ENCODE measurements at regions not wholly inside any gene's neighbourhood (a gene's known extent, or its start where the extent isn't known, plus 50 kb on each side); places are given as distances from the start of the nearest gene placed in this dataset.

DNA sequence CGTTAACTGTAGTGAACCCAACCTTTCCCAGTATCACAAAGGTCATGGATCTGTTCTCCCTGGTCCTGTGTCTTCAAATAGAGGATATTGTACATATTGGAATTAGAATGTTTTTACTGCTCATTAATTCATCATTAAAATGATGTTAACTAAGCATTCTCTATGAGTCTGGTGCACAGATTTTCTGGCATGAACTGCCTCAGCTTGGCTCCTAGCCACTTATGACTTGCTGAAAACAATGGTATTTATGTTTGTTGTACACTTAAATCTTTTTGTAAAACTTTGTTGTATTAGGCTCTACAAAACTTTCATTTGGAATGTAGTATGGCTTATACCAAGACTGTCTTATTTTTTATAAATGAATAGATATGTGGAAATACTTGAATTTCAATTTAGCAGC is 329.4 kb downstream of the TFEC start:
- DNase-seq (ENCODE audit: low read depth in 2 of 2), result no peak
- no peak overlapping the region for H3K4me3 ChIP-seq (replicated peaks in 1 of 2; ENCODE audit: low read depth in 2 of 2, low read length in 2 of 2)
- no peak for TF ChIP-seq CTCF (IDR thresholded peaks at IDR 0.05; ENCODE audit: low read depth, low read length)

DNA sequence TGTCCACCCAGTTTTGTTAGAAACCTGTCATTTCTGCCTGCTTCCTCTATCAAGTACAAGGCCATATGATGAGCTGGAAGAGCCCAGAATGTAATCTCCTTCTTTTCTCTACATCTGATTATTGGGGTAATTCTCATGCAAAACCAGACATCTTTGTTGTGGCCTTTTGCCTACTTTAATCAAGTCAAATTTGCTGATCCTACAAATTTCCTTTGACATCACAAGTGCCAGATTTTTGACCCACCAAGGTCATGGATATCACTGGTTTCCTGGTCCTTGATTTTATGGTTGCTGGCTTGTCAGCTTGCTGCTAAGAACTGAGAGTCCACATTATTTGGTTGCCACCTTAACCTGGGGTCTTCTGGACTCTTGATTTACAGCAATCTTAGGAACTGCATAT is 336.1 kb downstream of the TFEC start:
- TF ChIP-seq CTCF (IDR thresholded peaks at IDR 0.05; ENCODE audit: low read depth, low read length), result no peak

GRCh38 chr7:115693779-115694178 is 336.8 kb downstream of the TFEC start:
- no peak for DNase-seq (ENCODE audit: low read depth in 2 of 2)
- TF ChIP-seq CTCF (IDR thresholded peaks at IDR 0.05; ENCODE audit: low read depth, low read length), result no peak

More for the DNA sequence above, 336.1 kb downstream of the TFEC start:
- no peak overlapping the region for H3K4me3 ChIP-seq (replicated peaks in 1 of 2; ENCODE audit: low read depth in 2 of 2, low read length in 2 of 2)
- DNase-seq (ENCODE audit: low read depth in 2 of 2), result no peak

DNA sequence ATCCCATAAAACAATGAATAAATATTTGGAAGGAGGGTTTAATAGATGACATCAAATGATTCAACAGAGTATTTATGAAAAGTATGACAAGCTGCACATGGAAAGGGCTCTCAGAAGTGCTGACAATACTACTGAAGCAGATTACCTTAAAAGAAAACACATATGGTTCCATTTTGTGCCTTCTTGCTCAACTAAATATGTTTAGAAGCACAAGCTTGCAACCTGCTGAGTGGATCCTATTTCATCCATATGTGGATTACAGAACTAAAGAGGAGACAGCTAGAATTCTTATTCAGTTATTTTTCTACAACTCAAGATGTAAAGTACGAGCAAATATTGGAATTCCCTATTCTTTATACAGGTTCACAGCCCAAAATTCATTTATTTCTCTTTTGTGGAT is 340.6 kb downstream of the TFEC start:
- no peak for TF ChIP-seq CTCF (IDR thresholded peaks at IDR 0.05; ENCODE audit: low read depth, low read length)
- DNase-seq (ENCODE audit: low read depth in 2 of 2), result no peak
- H3K4me3 ChIP-seq (replicated peaks in 1 of 2; ENCODE audit: low read depth in 2 of 2, low read length in 2 of 2), result no peak overlapping the region

More at GRCh38 chr7:115693779-115694178, 336.8 kb downstream of the TFEC start:
- H3K4me3 ChIP-seq (replicated peaks in 1 of 2; ENCODE audit: low read depth in 2 of 2, low read length in 2 of 2), result no peak overlapping the region

DNA sequence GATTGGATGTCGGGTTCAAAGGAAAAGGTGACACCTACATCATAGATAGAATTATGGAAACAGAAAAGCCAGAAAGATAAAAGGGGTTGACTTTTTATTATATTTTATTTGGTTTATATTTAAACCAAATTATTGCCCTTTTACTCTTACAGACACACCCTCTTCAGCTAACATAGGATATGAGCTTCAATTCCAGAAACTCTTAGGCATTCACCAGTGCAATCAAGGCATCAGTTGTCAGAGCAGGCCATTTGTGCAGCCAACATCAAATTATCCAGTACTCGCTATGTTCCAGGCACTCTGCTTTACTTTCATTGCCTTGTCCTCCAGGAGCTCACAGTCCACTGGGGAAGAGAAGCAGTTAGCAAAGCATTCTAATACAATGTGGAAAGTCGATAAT is 347.5 kb downstream of the TFEC start:
- no peak for TF ChIP-seq CTCF (IDR thresholded peaks at IDR 0.05; ENCODE audit: low read depth, low read length)
- DNase-seq (ENCODE audit: low read depth in 2 of 2), result no peak

DNA sequence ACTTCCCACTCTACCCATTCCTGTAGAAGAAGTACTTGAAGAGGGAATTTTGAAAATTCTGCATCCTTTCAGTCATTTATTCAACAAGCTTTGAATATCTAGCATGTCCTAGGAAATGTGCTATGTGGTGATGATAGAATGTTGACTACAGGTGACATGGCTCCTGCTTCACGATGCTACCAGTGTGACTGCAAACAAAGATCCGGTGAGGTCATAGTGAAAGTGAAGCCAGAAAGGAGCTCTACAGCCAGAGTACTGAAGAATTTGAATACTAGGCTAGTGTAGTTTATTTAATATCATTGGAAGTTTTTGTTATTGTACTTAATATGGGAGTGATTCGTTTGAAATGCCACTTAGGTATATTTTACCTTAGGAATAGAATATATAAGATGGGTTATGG is 348.1 kb downstream of the TFEC start:
- DNase-seq (ENCODE audit: low read depth in 2 of 2), result no peak
- TF ChIP-seq CTCF (IDR thresholded peaks at IDR 0.05; ENCODE audit: low read depth, low read length), result no peak
- H3K4me3 ChIP-seq (replicated peaks in 1 of 2; ENCODE audit: low read depth in 2 of 2, low read length in 2 of 2), result no peak overlapping the region

More for the DNA sequence above, 347.5 kb downstream of the TFEC start:
- H3K4me3 ChIP-seq (replicated peaks in 1 of 2; ENCODE audit: low read depth in 2 of 2, low read length in 2 of 2), result no peak overlapping the region

- TF ChIP-seq CTCF (IDR thresholded peaks at IDR 0.05; ENCODE audit: low read depth, low read length), result no peak
- no peak overlapping the region for H3K4me3 ChIP-seq (replicated peaks in 1 of 2; ENCODE audit: low read depth in 2 of 2, low read length in 2 of 2)
- DNase-seq (ENCODE audit: low read depth in 2 of 2), result no peak
Measured at GRCh38 chr7:115680921-115681320, 349.6 kb downstream of the TFEC start.
